ENCODE measurements at regions not wholly inside any gene's neighbourhood (a gene's known extent, or its start where the extent isn't known, plus 50 kb on each side); places are given as distances from the start of the nearest gene placed in this dataset.

DNA sequence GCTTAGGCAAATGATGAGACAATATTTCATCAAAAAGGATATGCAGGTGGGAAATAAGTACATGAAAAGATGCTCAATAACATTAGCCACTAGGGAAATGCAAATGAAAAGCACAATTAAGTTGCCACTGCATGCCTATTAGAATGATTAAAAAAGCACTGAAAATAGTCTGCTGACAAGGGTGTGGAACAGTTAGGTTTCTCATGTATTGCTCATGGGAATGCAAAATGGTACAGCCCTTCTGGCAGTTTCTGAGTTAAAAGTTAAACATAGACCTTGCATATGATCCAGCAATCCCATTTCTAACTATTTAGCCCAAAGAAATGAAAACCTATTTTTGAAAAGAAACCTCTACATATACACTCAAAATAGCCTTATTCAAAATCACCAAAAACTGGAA, 393.0 kb downstream of the BMP4 start:
- TF ChIP-seq, protein P1, sequence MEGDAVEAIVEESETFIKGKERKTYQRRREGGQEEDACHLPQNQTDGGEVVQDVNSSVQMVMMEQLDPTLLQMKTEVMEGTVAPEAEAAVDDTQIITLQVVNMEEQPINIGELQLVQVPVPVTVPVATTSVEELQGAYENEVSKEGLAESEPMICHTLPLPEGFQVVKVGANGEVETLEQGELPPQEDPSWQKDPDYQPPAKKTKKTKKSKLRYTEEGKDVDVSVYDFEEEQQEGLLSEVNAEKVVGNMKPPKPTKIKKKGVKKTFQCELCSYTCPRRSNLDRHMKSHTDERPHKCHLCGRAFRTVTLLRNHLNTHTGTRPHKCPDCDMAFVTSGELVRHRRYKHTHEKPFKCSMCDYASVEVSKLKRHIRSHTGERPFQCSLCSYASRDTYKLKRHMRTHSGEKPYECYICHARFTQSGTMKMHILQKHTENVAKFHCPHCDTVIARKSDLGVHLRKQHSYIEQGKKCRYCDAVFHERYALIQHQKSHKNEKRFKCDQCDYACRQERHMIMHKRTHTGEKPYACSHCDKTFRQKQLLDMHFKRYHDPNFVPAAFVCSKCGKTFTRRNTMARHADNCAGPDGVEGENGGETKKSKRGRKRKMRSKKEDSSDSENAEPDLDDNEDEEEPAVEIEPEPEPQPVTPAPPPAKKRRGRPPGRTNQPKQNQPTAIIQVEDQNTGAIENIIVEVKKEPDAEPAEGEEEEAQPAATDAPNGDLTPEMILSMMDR (IDR thresholded peaks at IDR 0.05; ENCODE audit: control extremely low read depth in 1 of 3, insufficient read depth in 1 of 3, low read depth in 1 of 3, low read length in 3 of 3) = no peak
- TF ChIP-seq, protein P2, sequence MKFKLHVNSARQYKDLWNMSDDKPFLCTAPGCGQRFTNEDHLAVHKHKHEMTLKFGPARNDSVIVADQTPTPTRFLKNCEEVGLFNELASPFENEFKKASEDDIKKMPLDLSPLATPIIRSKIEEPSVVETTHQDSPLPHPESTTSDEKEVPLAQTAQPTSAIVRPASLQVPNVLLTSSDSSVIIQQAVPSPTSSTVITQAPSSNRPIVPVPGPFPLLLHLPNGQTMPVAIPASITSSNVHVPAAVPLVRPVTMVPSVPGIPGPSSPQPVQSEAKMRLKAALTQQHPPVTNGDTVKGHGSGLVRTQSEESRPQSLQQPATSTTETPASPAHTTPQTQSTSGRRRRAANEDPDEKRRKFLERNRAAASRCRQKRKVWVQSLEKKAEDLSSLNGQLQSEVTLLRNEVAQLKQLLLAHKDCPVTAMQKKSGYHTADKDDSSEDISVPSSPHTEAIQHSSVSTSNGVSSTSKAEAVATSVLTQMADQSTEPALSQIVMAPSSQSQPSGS (IDR thresholded peaks at IDR 0.05; ENCODE audit: low read length) = no peak
- TF ChIP-seq PHF8 (conservative IDR thresholded peaks at IDR 0.05; ENCODE audit: low read depth, low read length) (no peak), EZH2 (IDR thresholded peaks at IDR 0.05; ENCODE audit: low read depth, low read length, severe bottlenecking) (no peak), EP300 (IDR thresholded peaks at IDR 0.05; ENCODE audit: borderline replicate concordance in 1 of 2, low read depth in 2 of 2, low read length in 2 of 2) (no peak), POLR2A (IDR thresholded peaks at IDR 0.05; ENCODE audit: control extremely low read depth in 1 of 2, low read depth in 2 of 2, low read length in 2 of 2) (no peak), ASH2L (IDR thresholded peaks at IDR 0.05; ENCODE audit: low read length) (no peak), SP2 (IDR thresholded peaks at IDR 0.05; ENCODE audit: low read length) (no peak)

Measured in H1 (cell line).